HG02798 (cell line): ENCODE measurements at regions not wholly inside any gene's neighbourhood (a gene's known extent, or its start where the extent isn't known, plus 50 kb on each side); places are given as distances from the start of the nearest gene placed in this dataset.

Experiments
- ATAC-seq: cut with Tn5 transposase; IDR thresholded peaks from one replicate; pipeline ENCODE4 v1.9.1; 2021; ENCODE audit warnings: mild to moderate bottlenecking; ENCODE audit not compliant: unreplicated experiment, poor library complexity

- no peak for ATAC-seq
Measured at GRCh38 chr5:14090755-14091154, 52.4 kb upstream of the TRIO start.

GRCh38 chr5:14090290-14090689 lies 52.9 kb upstream of the TRIO start:
- ATAC-seq, result no peak

- no peak for ATAC-seq
Measured at GRCh38 chr5:14089198-14089597, 53.9 kb upstream of the TRIO start.

- no peak for ATAC-seq
Measured at GRCh38 chr5:14086261-14086660, 56.9 kb upstream of the TRIO start.

- no peak for ATAC-seq
Measured at GRCh38 chr5:14082973-14083372, 60.2 kb upstream of the TRIO start.

- no peak for ATAC-seq
Measured at GRCh38 chr5:14082523-14082922, 60.6 kb upstream of the TRIO start.

- no peak for ATAC-seq
Measured at GRCh38 chr5:14081791-14082190, 61.4 kb upstream of the TRIO start.

- ATAC-seq, result no peak
Measured at GRCh38 chr5:14078716-14079115, 64.4 kb upstream of the TRIO start.

GRCh38 chr5:14077501-14077900 lies 65.6 kb upstream of the TRIO start:
- no peak for ATAC-seq

GRCh38 chr5:14076561-14076960 lies 66.6 kb upstream of the TRIO start:
- no peak for ATAC-seq

GRCh38 chr5:14075937-14076336 lies 67.2 kb upstream of the TRIO start:
- no peak for ATAC-seq

- ATAC-seq, result no peak
Measured at GRCh38 chr5:14071433-14071832, 71.7 kb upstream of the TRIO start.

GRCh38 chr5:14069021-14069420 lies 74.1 kb upstream of the TRIO start:
- ATAC-seq, result no peak

- ATAC-seq, result no peak
Measured at GRCh38 chr5:14068136-14068535, 75.0 kb upstream of the TRIO start.

GRCh38 chr5:14066326-14066725 lies 76.8 kb upstream of the TRIO start:
- no peak for ATAC-seq

- ATAC-seq, result no peak
Measured at GRCh38 chr5:14064841-14065240, 78.3 kb upstream of the TRIO start.

- ATAC-seq, result no peak
Measured at GRCh38 chr5:14063691-14064090, 79.5 kb upstream of the TRIO start.

- ATAC-seq, result no peak
Measured at GRCh38 chr5:14063138-14063537, 80.0 kb upstream of the TRIO start.

- ATAC-seq, result no peak
Measured at GRCh38 chr5:14062178-14062577, 81.0 kb upstream of the TRIO start.

GRCh38 chr5:14061106-14061505 lies 82.0 kb upstream of the TRIO start:
- ATAC-seq, result no peak

- ATAC-seq, result no peak
Measured at GRCh38 chr5:14060218-14060617, 82.9 kb upstream of the TRIO start.

GRCh38 chr5:14059810-14060209 lies 83.3 kb upstream of the TRIO start:
- ATAC-seq, result no peak

- ATAC-seq, result no peak
Measured at GRCh38 chr5:14057289-14057688, 85.9 kb upstream of the TRIO start.
